K562 (cell line): ENCODE measurements at regions not wholly inside any gene's neighbourhood (a gene's known extent, or its start where the extent isn't known, plus 50 kb on each side); places are given as distances from the start of the nearest gene placed in this dataset.

Source experiments
- ATAC-seq: fragments of 200-7000 bp; cut with Tn5 transposase; 3 replicates; pipeline ENCODE4 v1.9.1; 2020; ENCODE audit warnings: moderate library complexity
- BruUV-seq: library from RNA; stranded (reverse); fragments of 400-500 nt; replicated peaks from 2 replicates; lab custom pipeline; 2021; lab: Mats Ljungman, UMichigan
- CTCF ChIA-PET: fragments of 300-600 bp; formaldehyde crosslinking; extraction: SDS; loops from one replicate; lab custom pipeline; 2021; ENCODE audit warnings: low intra/inter-chr PET ratio; lab: Yijun Ruan, JAX
- POLR2A ChIA-PET: fragments of 300-600, 350-650 bp; sonication (Branson Sonifier 250); formaldehyde crosslinking; extraction: SDS; loops from one replicate; lab custom pipeline; 2021; ENCODE audit warnings: antibody characterized with exemption, inconsistent platforms; lab: Yijun Ruan, JAX
- DNase-seq, 4 experiments: peaks; one replicate each; pipeline versions ENCODE4 v3.0.0 to v3.0.0-alpha.2; 2011 to 2018; ENCODE audit warnings: low spot score in 3 of 4, mixed read lengths in 3 of 4; ENCODE audit errors: extremely low read depth in 1 of 4
- FAIRE-seq: peaks from 2 replicates; lab custom pipeline; 2011; peaks lifted over from hg19 to GRCh38; lab: Jason Lieb, UNC
- H2AFZ ChIP-seq: 2 replicates; pipeline ENCODE4 v1.6.0; 2011; ENCODE audit warnings: low read depth, low read length, control low read depth, inconsistent platforms
- H3K27ac ChIP-seq: fragments of 200-600 bp; 3 replicates; pipeline ENCODE4 v1.8.0; 2011; ENCODE audit warnings: low read depth, mild to moderate bottlenecking, control low read depth, inconsistent platforms, low read length, moderate library complexity, mixed read lengths; ENCODE audit errors: extremely low read depth
- H3K27me3 ChIP-seq, 2 experiments: fragments of 300-600 bp in 1 of 2; 2 replicates in 1 of 2; 3 replicates in 1 of 2; pipeline versions ENCODE4 v1.6.0 to v1.8.0; 2011; ENCODE audit warnings: inconsistent platforms in 2 of 2, low read length in 2 of 2, mild to moderate bottlenecking in 1 of 2, mixed read lengths in 1 of 2, moderate library complexity in 1 of 2; ENCODE audit not compliant: control insufficient read depth in 2 of 2, insufficient read depth in 2 of 2
- H3K36me3 ChIP-seq: fragments of 300-600 bp; 3 replicates; pipeline ENCODE4 v1.8.0; 2011; ENCODE audit warnings: mild to moderate bottlenecking, low read length, inconsistent platforms; ENCODE audit not compliant: control insufficient read depth, insufficient read depth
- H3K4me1 ChIP-seq, 2 experiments: fragments of 200-600 bp in 1 of 2; replicated peaks in 1 of 2; 2 replicates in 1 of 2; 3 replicates in 1 of 2; pipeline versions ENCODE4 v1.5.1 to v1.8.0; 2011; ENCODE audit warnings: inconsistent platforms in 2 of 2, low read length in 2 of 2, mild to moderate bottlenecking in 1 of 2, mixed read lengths in 1 of 2, moderate library complexity in 1 of 2; ENCODE audit not compliant: control insufficient read depth in 2 of 2, insufficient read depth in 2 of 2
- H3K4me2 ChIP-seq: 2 replicates; pipeline ENCODE4 v1.6.1; 2011; ENCODE audit warnings: low read length, control low read depth, inconsistent platforms, mixed read lengths; ENCODE audit not compliant: insufficient read depth
- H3K4me3 ChIP-seq: fragments of 200-600 bp; sonication (generic), shearing (Covaris generic); 2 replicates; pipeline ENCODE4 v1.5.1; 2016; ENCODE audit warnings: control low read depth, inconsistent platforms
- H3K79me2 ChIP-seq: fragments of 200-600 bp; 3 replicates; pipeline ENCODE4 v1.8.0; 2011; ENCODE audit warnings: low read length, inconsistent platforms; ENCODE audit not compliant: control insufficient read depth, insufficient read depth
- H3K9ac ChIP-seq, 2 experiments: 2 replicates each; pipeline versions ENCODE4 v1.6.0 to v1.6.1; 2011; ENCODE audit warnings: low read depth in 2 of 2, low read length in 2 of 2, control low read depth in 1 of 2, inconsistent platforms in 1 of 2, mild to moderate bottlenecking in 1 of 2, mixed read lengths in 1 of 2; ENCODE audit not compliant: insufficient read depth in 1 of 2
- H3K9me1 ChIP-seq: one replicate; pipeline ENCODE4 v1.6.0; 2011; ENCODE audit warnings: inconsistent platforms, mild to moderate bottlenecking, low read length, moderate library complexity; ENCODE audit not compliant: control insufficient read depth, insufficient read depth
- H3K9me3 ChIP-seq: replicated peaks from 2 replicates; pipeline ENCODE4 v1.5.1; 2011; ENCODE audit warnings: low read depth, low read length, inconsistent platforms; ENCODE audit not compliant: control insufficient read depth, insufficient read depth
- H4K20me1 ChIP-seq: replicated peaks from 2 replicates; pipeline ENCODE4 v1.6.1; 2011; ENCODE audit warnings: low read length, inconsistent platforms, mixed read lengths; ENCODE audit not compliant: control insufficient read depth, insufficient read depth
- CREB3L1 ChIP-seq: fragments of 450-650 bp; IDR thresholded peaks from 2 replicates; pipeline ENCODE4 v1.6.1; 2014; ENCODE audit warnings: low read depth, mild to moderate bottlenecking, moderate library complexity, borderline replicate concordance
- E2F3 ChIP-seq: fragments of 250-450 bp; sonication (Bioruptor Pico); IDR thresholded peaks from 2 replicates; pipeline ENCODE4 v1.4.0; 2020; ENCODE audit warnings: mild to moderate bottlenecking
- GABPB1 ChIP-seq: sonication (generic); formaldehyde crosslinking; IDR thresholded peaks from 2 replicates; pipeline ENCODE4 v1.8.0; 2022; ENCODE audit warnings: mild to moderate bottlenecking, missing genetic modification reagents
- L3MBTL2 ChIP-seq: fragments of 450-650 bp; IDR thresholded peaks from 2 replicates; pipeline ENCODE4 v1.6.1; 2016; ENCODE audit warnings: mild to moderate bottlenecking, moderate library complexity
- MAX ChIP-seq: sonication (generic); formaldehyde crosslinking; IDR thresholded peaks from 2 replicates; pipeline ENCODE4 v1.9.0; 2022; ENCODE audit warnings: mild to moderate bottlenecking, missing genetic modification reagents
- SNAPC5 ChIP-seq: fragments of 250-450 bp; sonication (Bioruptor Pico); IDR thresholded peaks from 2 replicates; pipeline ENCODE4 v1.8.0; 2021; ENCODE audit warnings: moderate library complexity, mild to moderate bottlenecking, inconsistent platforms
- USF1 ChIP-seq: sonication (generic); formaldehyde crosslinking; IDR thresholded peaks from 2 replicates; pipeline ENCODE4 v1.9.0; 2022; ENCODE audit warnings: mild to moderate bottlenecking, missing genetic modification reagents
- USF2 ChIP-seq: sonication (generic); formaldehyde crosslinking; IDR thresholded peaks from 2 replicates; pipeline ENCODE4 v1.5.0; 2020; ENCODE audit warnings: missing genetic modification reagents
- VEZF1 ChIP-seq: fragments of 200-800 bp; sonication (Bioruptor generic); IDR thresholded peaks from 2 replicates; pipeline ENCODE4 v1.6.1; 2017; ENCODE audit warnings: missing genetic modification characterization, missing compliant biosample characterization
- WHSC1 ChIP-seq: IDR thresholded peaks from one replicate; pipeline ENCODE4 v1.6.1; 2012; ENCODE audit warnings: low read length, control low read depth, inconsistent platforms
- ZNF778 ChIP-seq: fragments of 450-650 bp; formaldehyde crosslinking; IDR thresholded peaks from 2 replicates; pipeline ENCODE4 v1.4.0; 2020; ENCODE audit warnings: mild to moderate bottlenecking, moderate library complexity
- WGBS: fragments of 100-300 bp; shearing (Covaris generic); methylation state at CpG from one replicate; pipeline ENCODE4 v1.1.6; 2016; ENCODE audit warnings: low coverage, mixed read lengths; ENCODE audit not compliant: insufficient coverage; ENCODE audit errors: missing lambda C conversion rate; 5-methylcytosine and 5-hydroxymethylcytosine counted together
- in situ Hi-C: fragments of 300-500 bp; cut with MboI; formaldehyde crosslinking; loops from 4 replicates; pipeline ENCODE4 v1.15.0; 2018; ENCODE audit warnings: inconsistent platforms, mixed read lengths
- intact Hi-C: fragments of 100-400 bp; cut with micrococcal nuclease; formaldehyde crosslinking; loops from 2 replicates; pipeline ENCODE4 v1.14.2; 2022

GRCh38 chr10:78969719-78970118, 99.0 kb upstream of the ZMIZ1 start (continued):
- no peak for TF ChIP-seq VEZF1 (CRISPR knock-in tag)
- no peak for TF ChIP-seq WHSC1
- TF ChIP-seq, all 486 proteins: peak for 0

GRCh38 chr10:78970261-78970660, 98.5 kb upstream of the ZMIZ1 start:
- FAIRE-seq (no peak), DNase-seq (no peak), ATAC-seq (no peak)
- H3K36me3 ChIP-seq, result no peaks in the 10 kb centered on the region
- H3K27me3 ChIP-seq, result no peaks in the 10 kb centered on the region; a peak in 1 of 5 replicates
- H3K4me1 ChIP-seq, result peaks cover 35 to 40% of the 10 kb centered on the region in 2 experiments
- ChIA-PET CTCF (no interaction called here), POLR2A (no interaction called here)
- no peak overlapping the region for H3K27ac ChIP-seq
- 49% methylated on average over 10 of the region's 10 CpGs for WGBS
- in situ Hi-C loops, result no loop called here
- no peaks in the 10 kb centered on the region for H3K9me3 ChIP-seq
- H3K4me2 ChIP-seq, result no peak overlapping the region
- BruUV-seq, result no TSS peak
- H2AFZ ChIP-seq, result 0 out of 2 replicates have a peak overlapping the region, but pooled peaks have one; percentile 1
- H3K79me2 ChIP-seq, result no peaks in the 10 kb centered on the region
- no peak overlapping the region for H3K4me3 ChIP-seq
- no peak overlapping the region for H3K9ac ChIP-seq
- H3K9me1 ChIP-seq, result no peaks in the 10 kb centered on the region
- no peaks in the 10 kb centered on the region for H4K20me1 ChIP-seq
- TF ChIP-seq MAX (CRISPR knock-in tag), result peak; percentile 51; the same call in 1 of the 2 replicates
- no peak for TF ChIP-seq SNAPC5 (CRISPR knock-in tag)
- peak; percentile 67 for TF ChIP-seq L3MBTL2
- peak; percentile 12; the same call in 1 of the 2 replicates for TF ChIP-seq USF2
- peak; percentile 52 for TF ChIP-seq USF1 (CRISPR knock-in tag)
- TF ChIP-seq ZNF778 (CRISPR knock-in tag), result no peak
- 0 out of 2 replicates have a peak, but pooled peaks have one; percentile 45 for TF ChIP-seq CREB3L1
- 0 out of 2 replicates have a peak, but pooled peaks have one; percentile 14 for TF ChIP-seq GABPB1 (CRISPR knock-in tag)
- TF ChIP-seq E2F3, result no peak
- intact Hi-C loops, result loop anchor here (5.0 kb wide), 2 partner anchors 82 to 112 kb away; no protein-coding TSS in a partner anchor
